Sigmoid colon (tissue), 3 donors: ENCODE measurements at regions not wholly inside any gene's neighbourhood (a gene's known extent, or its start where the extent isn't known, plus 50 kb on each side); places are given as distances from the start of the nearest gene placed in this dataset.

Experiments used
- CTCF ChIP-seq, 4 experiments: fragments of 450-650 bp in 3 of 4; fragments of 200-600 bp in 1 of 4; IDR thresholded peaks; one replicate each; pipeline ENCODE4 v1.5.1; 2016 to 2019; ENCODE audit warnings: antibody characterized with exemption in 4 of 4, mild to moderate bottlenecking in 3 of 4, moderate library complexity in 2 of 4
- POLR2A ChIP-seq, 2 donors: fragments of 450-650 bp; IDR thresholded peaks; one replicate each; pipeline ENCODE4 v1.6.1; 2016; ENCODE audit warnings: antibody characterized with exemption in 2 of 2, mild to moderate bottlenecking in 2 of 2, moderate library complexity in 2 of 2

GRCh38 chr15:85870216-85871014 lies 75.7 kb upstream of the KLHL25 start:
- TF ChIP-seq CTCF (IDR thresholded peaks at IDR 0.05) (no peak), POLR2A (IDR thresholded peaks at IDR 0.05) (no peak)
